PFSK-1 (cell line): ENCODE measurements at regions not wholly inside any gene's neighbourhood (a gene's known extent, or its start where the extent isn't known, plus 50 kb on each side); places are given as distances from the start of the nearest gene placed in this dataset.

Experiments used
- FOXP2 ChIP-seq: optimal IDR thresholded peaks from 2 replicates; pipeline ENCODE3; 2011; ENCODE audit warnings: borderline replicate concordance, control low read depth, inconsistent platforms; ENCODE audit not compliant: insufficient read depth; ENCODE audit errors: extremely low read length, extremely low read depth
- POLR2AphosphoS5 ChIP-seq: IDR thresholded peaks from 2 replicates; pipeline ENCODE4 v1.6.1; 2012; ENCODE audit warnings: low read depth, mild to moderate bottlenecking, control low read depth, low read length, moderate library complexity
- REST ChIP-seq, 2 experiments: IDR thresholded peaks; 2 replicates each; pipeline versions ENCODE4 v1.6.1 to v1.8.0; 2011 to 2012; ENCODE audit warnings: low read depth in 2 of 2, low read length in 2 of 2, control low read depth in 1 of 2, inconsistent platforms in 1 of 2, mild to moderate bottlenecking in 1 of 2, moderate library complexity in 1 of 2; ENCODE audit not compliant: insufficient read depth in 1 of 2
- SIN3A ChIP-seq: IDR thresholded peaks from 2 replicates; pipeline ENCODE4 v1.6.1; 2012; ENCODE audit warnings: mild to moderate bottlenecking, low read length, moderate library complexity, borderline replicate concordance; ENCODE audit not compliant: insufficient read depth
- TAF1 ChIP-seq: IDR thresholded peaks from 2 replicates; pipeline ENCODE4 v1.6.1; 2012; ENCODE audit warnings: low read length, control low read depth, borderline replicate concordance; ENCODE audit not compliant: insufficient read depth

GRCh38 chr6:2354138-2354491, 108.7 kb upstream of the GMDS start:
- TF ChIP-seq REST (IDR thresholded peaks at IDR 0.05; ENCODE audit: insufficient read depth in 1 of 2, low read depth in 2 of 2, low read length in 2 of 2) (no peak), POLR2AphosphoS5 (no peak), SIN3A (no peak), TAF1 (no peak), FOXP2 (no peak)
